Immature natural killer cell (primary cell): ENCODE measurements at regions not wholly inside any gene's neighbourhood (a gene's known extent, or its start where the extent isn't known, plus 50 kb on each side); places are given as distances from the start of the nearest gene placed in this dataset.
"Not testable (repeated sequence)": the region's sequence is repeated elsewhere in the genome, so short reads cannot be mapped to it uniquely, and the experiment has no call there.

Experiments
- DNase-seq, 3 donors: peaks; one replicate each; pipeline ENCODE4 v3.0.0; 2022; ENCODE audit warnings: mixed read lengths in 1 of 3
- H3K27ac Mint-ChIP-seq, 6 donors: one replicate each; pipeline ENCODE4 v1.8.0; 2020; ENCODE audit warnings: mixed read lengths in 6 of 6, mild to moderate bottlenecking in 5 of 6, inconsistent platforms in 4 of 6, moderate library complexity in 3 of 6
- H3K27me3 Mint-ChIP-seq, 3 donors: one replicate each; pipeline ENCODE4 v1.8.0; 2020 to 2021; ENCODE audit warnings: low read depth in 3 of 3, mild to moderate bottlenecking in 3 of 3, mixed read lengths in 3 of 3, moderate library complexity in 3 of 3, inconsistent platforms in 1 of 3
- H3K36me3 Mint-ChIP-seq, 3 donors: one replicate each; pipeline ENCODE4 v1.8.0; 2020; ENCODE audit warnings: mixed read lengths in 3 of 3, inconsistent platforms in 2 of 3, mild to moderate bottlenecking in 2 of 3
- H3K4me1 Mint-ChIP-seq, 2 donors: one replicate each; pipeline ENCODE4 v1.8.0; 2020; ENCODE audit warnings: inconsistent platforms in 2 of 2, mild to moderate bottlenecking in 2 of 2, mixed read lengths in 2 of 2, moderate library complexity in 1 of 2
- H3K4me3 Mint-ChIP-seq, 5 donors: one replicate each; pipeline ENCODE4 v1.8.0; 2020; ENCODE audit warnings: mild to moderate bottlenecking in 5 of 5, mixed read lengths in 5 of 5, inconsistent platforms in 3 of 5, moderate library complexity in 3 of 5
- H3K9me3 Mint-ChIP-seq, 6 donors: one replicate each; pipeline ENCODE4 v1.8.0; 2020; ENCODE audit warnings: mild to moderate bottlenecking in 6 of 6, mixed read lengths in 6 of 6, inconsistent platforms in 4 of 6, moderate library complexity in 3 of 6

DNA sequence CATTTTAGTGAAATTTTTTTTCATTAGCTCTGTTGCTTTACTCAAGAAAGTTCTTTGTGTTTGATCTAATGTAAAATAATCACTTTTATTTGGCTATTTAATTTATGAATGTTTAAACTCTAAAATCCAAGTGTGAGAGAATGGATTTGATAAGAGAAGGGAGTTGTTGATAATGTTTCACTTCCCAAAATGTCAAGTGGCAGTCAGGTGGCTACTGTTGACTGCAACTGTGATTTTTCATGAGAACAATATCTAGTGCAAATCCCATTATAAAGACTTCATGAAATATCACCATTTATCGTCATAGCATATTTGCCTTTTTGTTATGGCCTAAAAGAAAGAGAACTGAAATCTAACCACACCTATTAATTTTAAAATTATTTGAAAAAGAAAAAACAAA, 118.3 kb upstream of the SNX2 start:
- no peak overlapping the region for H3K4me3 Mint-ChIP-seq
- peaks cover 0 to 2% (median 0%) of the 10 kb centered on the region in 3 donors for H3K27me3 Mint-ChIP-seq
- DNase-seq: no peak
- H3K9me3 Mint-ChIP-seq: peaks cover 0 to 3% (median 0%) of the 10 kb centered on the region in 6 donors
- no peaks in the 10 kb centered on the region for H3K36me3 Mint-ChIP-seq
- H3K4me1 Mint-ChIP-seq: no peaks in the 10 kb centered on the region
- H3K27ac Mint-ChIP-seq: no peak overlapping the region

DNA sequence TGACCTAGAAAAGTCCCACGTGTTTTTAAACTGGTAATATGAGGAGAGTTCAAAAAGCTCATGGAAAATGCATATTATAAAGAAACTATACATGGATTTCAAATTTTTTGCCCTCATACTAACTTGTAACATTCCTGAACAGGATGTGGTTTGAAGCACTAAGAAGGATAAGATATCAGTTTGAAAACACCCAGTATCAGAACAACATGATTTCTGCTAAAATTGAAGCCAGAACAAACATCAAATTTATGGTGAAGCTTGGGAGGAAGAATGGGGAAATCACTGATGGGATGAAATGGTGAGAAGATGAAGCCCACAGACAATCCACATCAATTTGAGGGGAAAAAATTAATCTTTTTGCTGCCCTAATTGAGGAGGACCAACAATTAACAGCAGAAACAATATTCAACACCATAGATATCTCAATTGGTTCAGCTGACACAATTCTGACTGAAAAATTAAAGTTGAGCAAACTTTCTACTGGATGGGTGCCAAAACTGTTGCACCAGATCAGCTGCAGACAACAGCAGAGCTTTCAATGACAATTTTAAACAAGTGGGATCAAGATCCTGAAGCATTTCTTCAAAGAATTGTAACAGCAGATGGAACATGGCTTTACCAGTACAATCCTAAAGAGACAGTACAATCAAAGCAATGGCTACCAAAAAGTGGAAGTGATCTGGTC, 113.2 kb upstream of the SNX2 start:
- H3K9me3 Mint-ChIP-seq: peaks cover 0 to 3% (median 0%) of the 10 kb centered on the region in 6 donors
- no peak overlapping the region for H3K4me3 Mint-ChIP-seq
- H3K27me3 Mint-ChIP-seq: no peaks in the 10 kb centered on the region
- no peak overlapping the region for H3K27ac Mint-ChIP-seq
- no peaks in the 10 kb centered on the region for H3K36me3 Mint-ChIP-seq
- H3K4me1 Mint-ChIP-seq: no peaks in the 10 kb centered on the region
- no peak for DNase-seq

DNA sequence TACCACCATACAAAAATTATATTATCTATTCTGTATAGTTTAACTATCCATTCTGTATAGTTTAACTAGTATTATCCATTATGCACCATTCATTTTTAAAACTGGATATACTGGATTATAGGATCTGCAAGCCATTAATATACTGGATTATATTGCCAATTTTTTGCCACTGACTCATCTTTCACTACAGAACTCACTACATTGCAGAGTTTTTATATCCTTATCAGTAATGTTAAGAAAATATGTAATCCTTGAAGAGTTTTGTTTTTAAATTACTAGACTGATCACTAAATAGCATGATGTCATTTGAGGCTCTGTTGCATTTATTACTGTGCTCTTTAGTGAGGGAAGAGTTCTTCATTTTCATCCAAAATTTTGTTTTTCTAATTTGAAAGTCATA, 109.8 kb upstream of the SNX2 start:
- Mint-ChIP-seq H3K4me3 (no peak overlapping the region), H3K4me1 (no peaks in the 10 kb centered on the region), H3K27me3 (no peaks in the 10 kb centered on the region), H3K36me3 (no peaks in the 10 kb centered on the region), H3K9me3 (peaks cover 0 to 3% (median 1%) of the 10 kb centered on the region in 6 donors), H3K27ac (no peak overlapping the region)
- no peak for DNase-seq

DNA sequence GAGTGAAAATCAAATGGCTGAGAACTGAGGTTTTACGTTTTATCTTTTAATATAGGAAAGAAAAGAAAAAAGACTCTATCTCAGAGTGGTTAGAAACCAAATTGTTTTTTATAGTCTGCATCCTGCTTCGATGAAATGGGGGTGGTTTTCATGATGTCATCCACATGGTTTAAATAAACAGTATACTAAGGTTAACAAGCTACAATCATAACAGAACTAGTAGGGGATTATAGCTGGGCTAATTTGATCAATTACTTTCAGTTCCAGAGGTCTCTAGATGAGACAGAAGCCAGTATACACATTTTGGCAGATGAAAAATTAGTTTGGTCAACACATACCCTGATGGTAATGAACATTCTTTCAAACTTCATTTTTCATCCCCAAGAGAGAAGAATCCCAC, 106.3 kb upstream of the SNX2 start:
- Mint-ChIP-seq H3K4me3 (no peak overlapping the region), H3K4me1 (no peaks in the 10 kb centered on the region), H3K9me3 (peaks cover 0 to 15% (median 5%) of the 10 kb centered on the region in 6 donors), H3K27ac (no peak overlapping the region), H3K36me3 (no peaks in the 10 kb centered on the region), H3K27me3 (no peaks in the 10 kb centered on the region)
- no peak for DNase-seq

DNA sequence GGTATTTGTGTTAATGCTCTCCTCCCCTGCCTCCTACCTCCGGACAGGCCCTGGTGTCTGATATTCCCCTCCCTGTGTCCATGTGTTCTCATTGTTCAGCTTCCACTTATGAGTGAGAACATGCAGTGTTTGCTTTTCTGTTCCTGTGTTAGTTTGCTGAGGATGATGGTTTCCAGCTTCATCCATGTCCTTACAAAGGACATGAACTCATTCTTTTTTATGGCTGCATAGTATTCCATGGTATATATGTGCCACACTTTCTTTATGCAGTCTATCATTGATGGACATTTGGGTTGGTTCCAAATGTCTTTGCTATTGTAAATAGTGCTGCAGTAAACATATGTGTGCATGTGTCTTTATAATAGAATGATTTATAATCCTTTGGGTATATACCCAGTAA, 105.2 kb upstream of the SNX2 start:
- H3K9me3 Mint-ChIP-seq: peaks cover 0 to 15% (median 5%) of the 10 kb centered on the region in 6 donors
- H3K36me3 Mint-ChIP-seq, H3K27ac Mint-ChIP-seq, H3K4me1 Mint-ChIP-seq, H3K27me3 Mint-ChIP-seq, DNase-seq, H3K4me3 Mint-ChIP-seq: not testable (repeated sequence)

DNA sequence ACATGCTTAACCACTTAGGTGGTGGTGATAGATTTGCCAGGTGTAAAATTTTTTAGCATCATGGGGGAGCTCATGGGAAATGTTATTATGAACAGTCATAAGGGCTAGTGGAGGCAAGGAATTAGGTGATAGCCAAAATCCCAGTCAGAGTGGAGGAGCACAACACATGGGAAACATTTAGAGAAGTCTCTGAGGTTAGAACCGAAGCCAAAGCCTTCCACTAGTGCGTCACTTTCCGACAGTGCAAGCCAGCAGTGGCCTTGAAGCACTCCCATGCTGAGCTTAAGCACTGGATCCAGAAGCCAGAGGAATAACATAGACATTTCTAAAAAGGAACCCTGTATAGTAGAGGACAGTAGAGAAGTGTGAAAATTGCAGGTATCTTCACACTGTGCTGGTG, 101.5 kb upstream of the SNX2 start:
- H3K27me3 Mint-ChIP-seq: peaks cover 0 to 3% (median 0%) of the 10 kb centered on the region in 3 donors
- H3K27ac Mint-ChIP-seq: no peak overlapping the region
- H3K4me3 Mint-ChIP-seq: no peak overlapping the region
- H3K4me1 Mint-ChIP-seq: no peaks in the 10 kb centered on the region
- H3K9me3 Mint-ChIP-seq: peaks cover 2 to 15% (median 5%) of the 10 kb centered on the region in 6 donors
- DNase-seq: no peak
- no peaks in the 10 kb centered on the region for H3K36me3 Mint-ChIP-seq

DNA sequence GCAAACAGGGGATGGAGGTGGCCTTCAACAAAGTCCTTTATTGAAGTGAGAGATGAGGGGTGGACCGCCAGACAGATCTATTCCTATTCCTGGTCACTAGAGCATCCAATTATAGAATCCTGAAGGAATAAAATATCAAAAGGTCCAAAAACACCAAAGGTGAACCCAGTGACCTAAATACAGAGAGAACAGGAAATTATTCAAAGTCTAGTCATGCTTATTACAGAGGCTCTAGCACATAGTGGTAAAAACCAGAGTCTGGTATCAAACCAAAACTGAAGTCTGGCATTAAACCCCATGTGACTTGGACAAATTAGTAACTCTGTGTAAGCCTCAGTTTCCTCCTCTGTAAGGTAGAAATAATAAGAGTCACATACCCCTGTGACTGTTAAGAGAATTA, 100.5 kb upstream of the SNX2 start:
- Mint-ChIP-seq H3K27me3 (peaks cover 0 to 4% (median 0%) of the 10 kb centered on the region in 3 donors), H3K4me1 (no peaks in the 10 kb centered on the region), H3K9me3 (peaks cover 2 to 15% (median 7%) of the 10 kb centered on the region in 6 donors), H3K4me3 (no peak overlapping the region), H3K36me3 (no peaks in the 10 kb centered on the region), H3K27ac (no peak overlapping the region)
- DNase-seq: no peak

DNA sequence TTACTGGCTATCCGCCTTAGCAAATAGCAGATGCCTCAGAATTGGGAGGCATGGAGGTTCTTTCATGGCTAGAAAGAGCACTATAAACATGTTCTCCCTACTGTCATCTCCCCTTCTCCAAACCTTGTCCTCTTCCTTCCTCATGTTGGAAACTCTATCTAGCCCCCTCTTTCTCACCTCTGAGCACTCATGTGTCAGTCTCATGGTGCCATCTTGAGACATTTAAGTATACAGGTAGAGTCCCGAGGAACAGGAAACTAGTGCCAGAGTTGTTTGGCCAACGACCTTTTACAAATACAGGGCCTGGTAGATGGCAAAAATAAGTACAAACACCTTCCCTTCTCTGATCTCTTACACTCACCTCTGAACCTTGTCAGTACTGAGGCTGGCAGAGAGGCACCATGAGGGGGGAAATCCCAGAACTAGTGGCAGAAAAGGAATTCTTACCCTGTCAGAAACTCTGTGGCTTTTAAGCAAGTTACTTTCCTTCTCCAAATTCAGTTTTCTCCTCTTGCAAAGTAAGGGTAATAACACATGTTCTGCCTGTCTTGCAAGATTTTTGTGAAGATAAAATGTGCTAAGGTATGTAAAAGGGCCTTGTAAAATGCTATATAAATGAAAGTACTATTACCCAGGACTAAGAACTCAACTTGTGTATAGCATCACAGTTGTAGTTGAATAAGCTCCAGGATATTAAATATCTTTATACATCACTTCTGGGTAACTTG, 94.1 kb upstream of the SNX2 start:
- no peaks in the 10 kb centered on the region for H3K36me3 Mint-ChIP-seq
- no peak overlapping the region for H3K4me3 Mint-ChIP-seq
- no peak overlapping the region for H3K27ac Mint-ChIP-seq
- peaks cover 0 to 6% (median 2%) of the 10 kb centered on the region in 6 donors for H3K9me3 Mint-ChIP-seq
- peaks cover 0 to 4% (median 0%) of the 10 kb centered on the region in 3 donors for H3K27me3 Mint-ChIP-seq
- no peak for DNase-seq
- H3K4me1 Mint-ChIP-seq: no peaks in the 10 kb centered on the region

DNA sequence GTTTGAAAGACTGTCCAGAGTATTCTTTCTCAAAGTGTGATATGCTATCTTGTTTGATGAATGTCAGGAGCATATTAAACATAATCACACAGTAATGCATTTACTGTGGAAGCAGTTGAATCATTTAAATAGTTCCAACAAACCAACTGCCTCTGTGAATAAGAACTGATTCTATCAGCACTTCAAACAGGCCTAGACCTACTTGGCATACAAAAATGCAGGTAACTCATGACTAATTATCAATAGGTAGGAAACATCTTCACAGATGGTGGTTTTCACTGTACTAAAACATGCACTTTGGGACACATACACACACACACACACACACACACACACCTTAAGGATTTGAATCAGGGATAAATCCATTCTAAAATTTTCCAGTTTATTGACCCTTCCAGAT, 91.2 kb upstream of the SNX2 start:
- Mint-ChIP-seq H3K36me3 (no peaks in the 10 kb centered on the region), H3K9me3 (peaks cover 0 to 8% (median 1%) of the 10 kb centered on the region in 6 donors), H3K4me3 (no peak overlapping the region), H3K27me3 (peaks cover 0 to 2% (median 2%) of the 10 kb centered on the region in 3 donors), H3K27ac (no peak overlapping the region), H3K4me1 (no peaks in the 10 kb centered on the region)
- DNase-seq: no peak

DNA sequence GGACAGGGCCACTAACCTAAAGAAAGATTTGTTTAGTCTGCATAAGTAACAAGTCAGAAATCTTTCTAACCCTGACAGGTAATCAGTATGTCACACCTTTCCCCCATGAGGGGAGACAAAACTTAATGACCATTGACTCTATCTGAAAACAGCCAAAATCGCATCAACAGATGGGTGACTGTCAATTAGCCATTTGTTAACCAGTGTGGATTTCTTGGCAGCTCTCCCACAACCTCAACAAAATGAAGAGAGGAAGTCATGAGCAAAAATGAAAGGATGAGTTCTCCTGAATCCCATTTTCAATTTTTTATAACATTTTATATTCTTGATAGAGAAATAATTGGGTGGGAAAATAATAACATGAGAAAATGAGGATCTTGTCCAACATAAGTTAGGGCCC, 84.6 kb upstream of the SNX2 start:
- Mint-ChIP-seq H3K27me3 (peaks cover 0 to 2% (median 2%) of the 10 kb centered on the region in 3 donors), H3K27ac (no peak overlapping the region), H3K4me3 (no peak overlapping the region), H3K4me1 (no peaks in the 10 kb centered on the region), H3K36me3 (no peaks in the 10 kb centered on the region), H3K9me3 (peaks cover 0 to 2% (median under 1%) of the 10 kb centered on the region in 6 donors)
- DNase-seq: no peak

DNA sequence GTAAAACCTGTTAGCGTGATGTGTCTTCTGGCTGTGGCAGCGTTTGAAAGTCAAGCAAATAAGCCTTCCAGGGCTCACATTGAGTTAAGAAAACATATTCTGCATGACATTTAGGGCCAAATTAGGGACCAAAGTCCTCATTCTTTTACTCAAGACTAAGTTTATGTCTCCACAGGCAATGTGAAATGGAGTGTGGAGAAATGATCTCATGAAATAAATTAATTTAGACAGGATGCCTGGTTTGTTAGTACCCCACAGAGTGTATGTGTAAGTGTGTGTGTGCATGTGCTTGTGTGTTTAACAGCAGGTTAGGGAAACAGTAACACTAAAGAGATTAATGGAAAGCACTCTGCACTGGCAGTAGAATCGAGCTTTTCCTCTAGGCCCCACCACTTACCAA, 82.9 kb upstream of the SNX2 start:
- Mint-ChIP-seq H3K4me3 (no peak overlapping the region), H3K36me3 (no peaks in the 10 kb centered on the region), H3K9me3 (peaks cover 0 to 2% (median 0%) of the 10 kb centered on the region in 6 donors), H3K27me3 (peaks cover 0 to 2% (median 2%) of the 10 kb centered on the region in 3 donors), H3K4me1 (no peaks in the 10 kb centered on the region), H3K27ac (no peak overlapping the region)
- DNase-seq: no peak

DNA sequence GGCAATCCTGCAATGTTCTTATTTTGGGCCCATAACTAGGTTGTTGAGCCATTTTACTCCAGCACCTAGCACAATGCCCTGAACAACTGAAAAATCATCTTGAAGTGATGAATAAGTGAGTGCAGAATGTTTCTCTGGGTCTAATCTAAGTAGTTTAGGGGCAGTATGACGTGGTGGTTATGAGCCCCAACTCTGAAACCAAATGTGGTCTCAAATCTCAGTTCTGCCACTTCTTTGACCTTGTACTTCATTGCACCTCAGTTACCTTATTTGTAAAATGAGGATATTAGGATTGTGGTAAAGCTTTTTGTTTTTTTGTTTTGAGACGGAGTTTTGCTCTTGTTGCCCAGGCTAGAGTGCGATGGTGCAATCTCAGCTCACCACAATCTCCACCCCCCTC, 80.9 kb upstream of the SNX2 start:
- Mint-ChIP-seq H3K27ac (no peak overlapping the region), H3K9me3 (peaks cover 0 to 1% (median 0%) of the 10 kb centered on the region in 6 donors), H3K4me3 (no peak overlapping the region), H3K36me3 (no peaks in the 10 kb centered on the region), H3K4me1 (no peaks in the 10 kb centered on the region), H3K27me3 (peaks cover 0 to 2% (median 0%) of the 10 kb centered on the region in 3 donors)
- DNase-seq: no peak

DNA sequence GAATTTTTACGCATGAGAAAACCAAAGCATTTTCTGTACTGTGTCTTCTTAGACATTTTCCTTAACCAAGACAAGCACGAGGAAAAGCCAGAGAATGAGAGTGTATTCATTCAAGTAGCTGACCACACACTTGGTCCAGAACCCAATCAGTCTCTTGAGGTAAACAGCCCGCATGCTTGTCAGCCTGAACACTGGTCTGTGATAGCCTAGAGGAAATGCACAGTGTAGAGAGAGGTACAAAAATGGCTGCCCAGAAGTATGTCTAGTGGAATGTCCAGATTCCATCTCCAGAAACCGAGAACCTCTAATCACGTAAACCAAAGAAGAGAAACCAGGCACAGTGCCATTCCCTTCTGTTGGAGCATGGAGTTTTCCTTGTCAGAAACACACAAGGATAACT, 80.0 kb upstream of the SNX2 start:
- H3K4me1 Mint-ChIP-seq: no peaks in the 10 kb centered on the region

DNA sequence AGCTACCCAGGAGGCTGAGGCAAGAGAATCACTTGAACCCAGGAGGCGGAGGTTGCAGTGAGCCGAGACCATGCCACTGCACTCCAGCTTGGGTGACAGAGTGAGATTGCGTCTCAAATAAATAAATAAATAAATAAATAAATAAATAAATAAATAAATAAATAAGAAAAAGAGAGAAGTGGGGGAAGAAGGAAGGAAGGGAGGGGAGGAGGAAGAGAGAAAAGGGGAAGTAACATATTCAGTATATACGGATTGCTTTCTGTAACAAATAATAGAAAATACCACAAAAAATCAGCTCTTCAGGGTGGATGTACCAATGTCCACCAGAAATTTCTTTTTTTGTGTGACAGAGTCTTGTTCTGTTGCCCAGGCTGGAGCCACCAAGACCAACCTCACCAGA, 78.1 kb upstream of the SNX2 start:
- DNase-seq, H3K4me1 Mint-ChIP-seq, H3K36me3 Mint-ChIP-seq, H3K27me3 Mint-ChIP-seq, H3K27ac Mint-ChIP-seq, H3K9me3 Mint-ChIP-seq, H3K4me3 Mint-ChIP-seq: not testable (repeated sequence)

More for the DNA sequence above, 80.0 kb upstream of the SNX2 start:
- H3K9me3 Mint-ChIP-seq: peaks cover 0 to 1% (median 0%) of the 10 kb centered on the region in 6 donors
- no peaks in the 10 kb centered on the region for H3K36me3 Mint-ChIP-seq
- DNase-seq: no peak
- H3K4me3 Mint-ChIP-seq: no peak overlapping the region
- peaks cover 0 to 2% (median 0%) of the 10 kb centered on the region in 3 donors for H3K27me3 Mint-ChIP-seq
- no peak overlapping the region for H3K27ac Mint-ChIP-seq
